Common myeloid progenitor, CD34-positive (primary cell): ENCODE measurements at regions not wholly inside any gene's neighbourhood (a gene's known extent, or its start where the extent isn't known, plus 50 kb on each side); places are given as distances from the start of the nearest gene placed in this dataset.

Source experiments
- CTCF ChIA-PET: fragments of 350-600 bp; sonication (Branson Sonifier 250); formaldehyde crosslinking; loops from one replicate; lab custom pipeline; 2021; ENCODE audit warnings: antibody characterized with exemption; lab: Charles Lee
- POLR2A ChIA-PET: fragments of 350-600 bp; sonication (Branson Sonifier 250); formaldehyde crosslinking; loops from one replicate; lab custom pipeline; 2021; ENCODE audit warnings: antibody characterized with exemption; lab: Charles Lee
- DNase-seq, 3 donors: peaks; one replicate each; pipeline versions ENCODE4 v3.0.0 to v3.0.0-alpha.2; 2013
- H3K27ac ChIP-seq, 2 experiments: 1 replicate in 1 of 2; 2 replicates in 1 of 2; pipeline ENCODE4 v1.7.0; 2013; ENCODE audit warnings: inconsistent platforms in 2 of 2, low read length in 2 of 2, mild to moderate bottlenecking in 2 of 2, low read depth in 1 of 2, moderate library complexity in 1 of 2; ENCODE audit not compliant: severe bottlenecking in 2 of 2, insufficient read depth in 1 of 2, poor library complexity in 1 of 2
- H3K27me3 ChIP-seq, 5 experiments: replicated peaks in 2 of 5; 1 replicate in 3 of 5; 2 replicates in 2 of 5; pipeline versions ENCODE4 v1.6.1 to v1.7.0; 2013; ENCODE audit warnings: low read length in 4 of 5, mild to moderate bottlenecking in 2 of 5, moderate library complexity in 2 of 5, inconsistent platforms in 1 of 5; ENCODE audit not compliant: insufficient read depth in 5 of 5, control insufficient read depth in 4 of 5
- H3K36me3 ChIP-seq, 4 experiments: 1 replicate in 2 of 4; 2 replicates in 2 of 4; pipeline versions ENCODE4 v1.6.1 to v1.7.0; 2013; ENCODE audit warnings: low read length in 3 of 4, control low read depth in 1 of 4, mild to moderate bottlenecking in 1 of 4; ENCODE audit not compliant: control insufficient read depth in 4 of 4, insufficient read depth in 4 of 4
- H3K4me1 ChIP-seq, 4 experiments: 1 replicate in 3 of 4; 2 replicates in 1 of 4; pipeline versions ENCODE4 v1.6.1 to v1.7.1; 2013; ENCODE audit warnings: low read length in 3 of 4, mild to moderate bottlenecking in 3 of 4, control low read depth in 1 of 4, inconsistent platforms in 1 of 4, moderate library complexity in 1 of 4; ENCODE audit not compliant: control insufficient read depth in 4 of 4, insufficient read depth in 4 of 4; ENCODE audit errors: control extremely low read depth in 1 of 4
- H3K4me3 ChIP-seq, 7 experiments: 1 replicate in 4 of 7; 2 replicates in 3 of 7; pipeline versions ENCODE4 v1.5.1 to v1.7.0; 2013; ENCODE audit warnings: mild to moderate bottlenecking in 7 of 7, low read length in 6 of 7, moderate library complexity in 6 of 7, inconsistent platforms in 2 of 7, low read depth in 2 of 7, control low read depth in 1 of 7; ENCODE audit not compliant: insufficient read depth in 4 of 7, control insufficient read depth in 1 of 7; ENCODE audit errors: extremely low read depth in 1 of 7
- H3K9me3 ChIP-seq, 5 experiments: 1 replicate in 4 of 5; 2 replicates in 1 of 5; pipeline versions ENCODE4 v1.6.1 to v1.7.1; 2013; ENCODE audit warnings: low read length in 4 of 5, mild to moderate bottlenecking in 2 of 5, inconsistent platforms in 1 of 5, low read depth in 1 of 5, moderate library complexity in 1 of 5; ENCODE audit not compliant: control insufficient read depth in 4 of 5, insufficient read depth in 2 of 5; ENCODE audit errors: control extremely low read depth in 1 of 5
- WGBS: methylation state at CpG from one replicate; pipeline ENCODE4 v1.1.5; 2013; ENCODE audit not compliant: insufficient coverage; 5-methylcytosine and 5-hydroxymethylcytosine counted together

GRCh38 chr4:179200681-179201080, 1758.4 kb upstream of the AGA start:
- DNase-seq = no peak
- ChIA-PET CTCF (no interaction called here), POLR2A (no interaction called here)
- no peaks in the 10 kb centered on the region for H3K9me3 ChIP-seq
- 100% methylated on average over 3 of the region's 7 CpGs for whole genome bisulfite sequencing
- H3K27me3 ChIP-seq = no peaks in the 10 kb centered on the region
- no peaks in the 10 kb centered on the region for H3K36me3 ChIP-seq
- H3K4me1 ChIP-seq = no peaks in the 10 kb centered on the region
- no peak overlapping the region for H3K4me3 ChIP-seq
- H3K27ac ChIP-seq = no peak overlapping the region

DNA sequence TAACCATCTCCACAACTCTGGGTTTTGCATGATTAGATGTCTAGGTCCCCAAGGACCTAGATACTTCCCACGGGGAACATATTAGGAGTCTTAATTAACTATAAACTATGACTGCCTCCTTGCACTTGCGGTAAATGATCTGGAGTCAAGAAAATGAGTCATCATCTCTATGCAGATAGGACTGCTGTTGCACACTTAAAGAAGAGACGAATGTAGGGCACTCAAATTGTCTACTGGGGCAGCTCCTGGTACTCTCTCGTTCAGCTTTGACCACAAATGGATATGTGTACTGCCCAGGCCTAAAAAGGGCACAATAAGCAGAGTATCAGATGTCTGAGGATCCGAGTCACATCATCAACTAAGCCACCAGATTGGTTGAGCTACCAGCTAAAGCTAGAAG, 1783.4 kb upstream of the AGA start:
- no peaks in the 10 kb centered on the region for H3K27me3 ChIP-seq
- POLR2A ChIA-PET = no interaction called here
- H3K4me1 ChIP-seq = no peaks in the 10 kb centered on the region
- WGBS = 95% methylated on average over 5 of the region's 5 CpGs
- H3K36me3 ChIP-seq = no peaks in the 10 kb centered on the region
- DNase-seq = no peak
- no peak overlapping the region for H3K4me3 ChIP-seq
- H3K9me3 ChIP-seq = no peaks in the 10 kb centered on the region
- no peak overlapping the region for H3K27ac ChIP-seq
- CTCF ChIA-PET = no interaction called here

- WGBS = no CpG with 5 or more reads among the region's 1 CpG
- POLR2A ChIA-PET = no interaction called here
- H3K9me3 ChIP-seq = no peaks in the 10 kb centered on the region
Observed at GRCh38 chr4:179248821-179249220, 1806.6 kb upstream of the AGA start.

GRCh38 chr4:179268791-179269190, 1826.6 kb upstream of the AGA start:
- H3K27me3 ChIP-seq = no peaks in the 10 kb centered on the region
- CTCF ChIA-PET = no interaction called here
- peaks cover 0 to 6% (median 0%) of the 10 kb centered on the region in 5 experiments for H3K9me3 ChIP-seq
- 100% methylated on average over 2 of the region's 2 CpGs for WGBS
- H3K27ac ChIP-seq = no peak overlapping the region
- no peak for DNase-seq
- H3K36me3 ChIP-seq = no peaks in the 10 kb centered on the region
- POLR2A ChIA-PET = no interaction called here
- no peak overlapping the region for H3K4me3 ChIP-seq
- no peaks in the 10 kb centered on the region for H3K4me1 ChIP-seq

More at GRCh38 chr4:179248821-179249220, 1806.6 kb upstream of the AGA start:
- Histone ChIP-seq H3K4me3 (no peak overlapping the region), H3K27ac (no peak overlapping the region), H3K27me3 (no peaks in the 10 kb centered on the region), H3K36me3 (no peaks in the 10 kb centered on the region), H3K4me1 (no peaks in the 10 kb centered on the region)
- no peak for DNase-seq
- CTCF ChIA-PET = interaction anchor here (1.0 kb wide), 1 partner anchor 730 kb away, joined by 3 read pairs; no protein-coding TSS in a partner anchor

GRCh38 chr4:179272282-179272681, 1830.0 kb upstream of the AGA start:
- H3K27ac ChIP-seq = no peak overlapping the region
- POLR2A ChIA-PET = no interaction called here

GRCh38 chr4:179278647-179279046, 1836.4 kb upstream of the AGA start:
- POLR2A ChIA-PET = interaction anchor here (0.5 kb wide), 1 partner anchor 37 kb away, joined by 3 read pairs; no protein-coding TSS in a partner anchor
- CTCF ChIA-PET = no interaction called here
- Histone ChIP-seq H3K27me3 (no peaks in the 10 kb centered on the region), H3K4me3 (no peak overlapping the region), H3K4me1 (no peaks in the 10 kb centered on the region), H3K27ac (no peak overlapping the region), H3K36me3 (no peaks in the 10 kb centered on the region), H3K9me3 (no peaks in the 10 kb centered on the region)
- 81% methylated on average over 2 of the region's 2 CpGs for WGBS
- DNase-seq = no peak

More at GRCh38 chr4:179272282-179272681, 1830.0 kb upstream of the AGA start:
- H3K27me3 ChIP-seq = no peaks in the 10 kb centered on the region
- CTCF ChIA-PET = no interaction called here
- no peaks in the 10 kb centered on the region for H3K4me1 ChIP-seq
- no peak for DNase-seq
- no peaks in the 10 kb centered on the region for H3K9me3 ChIP-seq
- H3K36me3 ChIP-seq = no peaks in the 10 kb centered on the region
- no peak overlapping the region for H3K4me3 ChIP-seq

DNA sequence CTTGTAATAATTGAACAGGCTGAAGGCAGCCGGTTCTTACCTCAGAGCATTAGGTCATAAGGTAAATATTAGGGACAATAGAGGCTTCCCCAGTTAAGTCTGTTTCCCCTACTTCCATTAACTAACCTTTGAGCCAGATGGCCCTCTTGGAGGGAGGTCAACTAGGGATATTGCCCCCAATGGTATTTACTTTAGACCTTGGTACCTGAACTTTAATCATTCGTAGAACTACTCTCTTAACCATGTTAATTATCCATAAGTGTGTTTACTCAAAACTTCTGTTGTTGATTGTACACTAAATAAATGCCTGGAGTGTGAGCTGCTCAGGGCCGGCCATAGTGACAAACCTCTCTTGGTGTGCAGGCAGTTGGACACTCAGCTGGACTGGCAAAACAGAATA, 1843.5 kb upstream of the AGA start:
- H3K4me1 ChIP-seq = no peaks in the 10 kb centered on the region
- H3K27me3 ChIP-seq = no peaks in the 10 kb centered on the region
- H3K27ac ChIP-seq = no peak overlapping the region
- H3K4me3 ChIP-seq = no peak overlapping the region
- H3K36me3 ChIP-seq = no peaks in the 10 kb centered on the region
- ChIA-PET POLR2A (no interaction called here), CTCF (no interaction called here)
- 100% methylated on average over 2 of the region's 3 CpGs for WGBS
- H3K9me3 ChIP-seq = peaks cover 0 to 1% (median 0%) of the 10 kb centered on the region in 5 experiments
- no peak for DNase-seq
